ENCODE measurements at regions not wholly inside any gene's neighbourhood (a gene's known extent, or its start where the extent isn't known, plus 50 kb on each side); places are given as distances from the start of the nearest gene placed in this dataset.

DNA sequence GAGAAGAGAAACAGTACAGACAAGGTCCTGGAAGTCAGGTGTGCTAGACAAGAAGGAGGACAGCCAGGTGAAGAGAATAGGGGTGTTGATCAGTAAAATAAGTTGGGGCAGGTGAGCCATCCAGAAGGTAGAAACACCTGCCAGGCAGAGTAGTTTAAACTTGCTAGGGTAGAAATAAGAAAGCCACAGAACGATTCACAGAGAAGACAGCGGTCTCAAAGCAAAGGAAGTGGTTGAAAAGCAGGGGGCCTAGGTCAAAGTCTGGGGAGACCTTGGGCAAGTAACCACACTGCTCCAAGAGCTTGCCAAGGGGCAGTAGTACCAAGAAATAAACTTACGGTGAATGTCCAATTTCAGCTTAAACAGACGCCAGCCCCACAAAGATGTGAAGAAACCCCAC, 116.6 kb upstream of the PROX1 start:
- H3K79me2 ChIP-seq (replicated peaks; ENCODE audit: insufficient read depth, low read length) = no peaks in the 10 kb centered on the region
- no peaks in the 10 kb centered on the region for H3K36me3 ChIP-seq (ENCODE audit: insufficient read depth, low read length)
- no peak overlapping the region for H2AFZ ChIP-seq (ENCODE audit: low read depth, low read length)
- H3K27ac ChIP-seq (ENCODE audit: low read length) = no peak overlapping the region
- H3K9me3 ChIP-seq (ENCODE audit: low read length) = no peaks in the 10 kb centered on the region
- H3K9ac ChIP-seq (ENCODE audit: low read length) = no peak overlapping the region
- H4K20me1 ChIP-seq (ENCODE audit: insufficient read depth) = no peaks in the 10 kb centered on the region
- no peaks in the 10 kb centered on the region for H3K9me2 ChIP-seq (ENCODE audit: insufficient read depth, low read length)
- no peak for TF ChIP-seq MXI1 (conservative IDR thresholded peaks at IDR 0.05; ENCODE audit: poor library complexity, severe bottlenecking)
- no peak for TF ChIP-seq TAF1 (IDR thresholded peaks at IDR 0.05; ENCODE audit: low read depth)
- TF ChIP-seq EP300 (conservative IDR thresholded peaks at IDR 0.05; ENCODE audit: poor library complexity, severe bottlenecking) = no peak
- TF ChIP-seq POLR2AphosphoS5 (IDR thresholded peaks at IDR 0.05) = no peak
- TF ChIP-seq, protein P1, sequence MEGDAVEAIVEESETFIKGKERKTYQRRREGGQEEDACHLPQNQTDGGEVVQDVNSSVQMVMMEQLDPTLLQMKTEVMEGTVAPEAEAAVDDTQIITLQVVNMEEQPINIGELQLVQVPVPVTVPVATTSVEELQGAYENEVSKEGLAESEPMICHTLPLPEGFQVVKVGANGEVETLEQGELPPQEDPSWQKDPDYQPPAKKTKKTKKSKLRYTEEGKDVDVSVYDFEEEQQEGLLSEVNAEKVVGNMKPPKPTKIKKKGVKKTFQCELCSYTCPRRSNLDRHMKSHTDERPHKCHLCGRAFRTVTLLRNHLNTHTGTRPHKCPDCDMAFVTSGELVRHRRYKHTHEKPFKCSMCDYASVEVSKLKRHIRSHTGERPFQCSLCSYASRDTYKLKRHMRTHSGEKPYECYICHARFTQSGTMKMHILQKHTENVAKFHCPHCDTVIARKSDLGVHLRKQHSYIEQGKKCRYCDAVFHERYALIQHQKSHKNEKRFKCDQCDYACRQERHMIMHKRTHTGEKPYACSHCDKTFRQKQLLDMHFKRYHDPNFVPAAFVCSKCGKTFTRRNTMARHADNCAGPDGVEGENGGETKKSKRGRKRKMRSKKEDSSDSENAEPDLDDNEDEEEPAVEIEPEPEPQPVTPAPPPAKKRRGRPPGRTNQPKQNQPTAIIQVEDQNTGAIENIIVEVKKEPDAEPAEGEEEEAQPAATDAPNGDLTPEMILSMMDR (IDR thresholded peaks at IDR 0.05; ENCODE audit: poor library complexity, severe bottlenecking) = no peak
- TF ChIP-seq EZH2 (IDR thresholded peaks at IDR 0.05; ENCODE audit: borderline replicate concordance, insufficient read depth, low read length, poor library complexity, severe bottlenecking) = no peak
- TF ChIP-seq RAD21 (conservative IDR thresholded peaks at IDR 0.05) = no peak
- no peak for TF ChIP-seq SMC3 (conservative IDR thresholded peaks at IDR 0.05; ENCODE audit: poor library complexity)
- TF ChIP-seq, protein P2, sequence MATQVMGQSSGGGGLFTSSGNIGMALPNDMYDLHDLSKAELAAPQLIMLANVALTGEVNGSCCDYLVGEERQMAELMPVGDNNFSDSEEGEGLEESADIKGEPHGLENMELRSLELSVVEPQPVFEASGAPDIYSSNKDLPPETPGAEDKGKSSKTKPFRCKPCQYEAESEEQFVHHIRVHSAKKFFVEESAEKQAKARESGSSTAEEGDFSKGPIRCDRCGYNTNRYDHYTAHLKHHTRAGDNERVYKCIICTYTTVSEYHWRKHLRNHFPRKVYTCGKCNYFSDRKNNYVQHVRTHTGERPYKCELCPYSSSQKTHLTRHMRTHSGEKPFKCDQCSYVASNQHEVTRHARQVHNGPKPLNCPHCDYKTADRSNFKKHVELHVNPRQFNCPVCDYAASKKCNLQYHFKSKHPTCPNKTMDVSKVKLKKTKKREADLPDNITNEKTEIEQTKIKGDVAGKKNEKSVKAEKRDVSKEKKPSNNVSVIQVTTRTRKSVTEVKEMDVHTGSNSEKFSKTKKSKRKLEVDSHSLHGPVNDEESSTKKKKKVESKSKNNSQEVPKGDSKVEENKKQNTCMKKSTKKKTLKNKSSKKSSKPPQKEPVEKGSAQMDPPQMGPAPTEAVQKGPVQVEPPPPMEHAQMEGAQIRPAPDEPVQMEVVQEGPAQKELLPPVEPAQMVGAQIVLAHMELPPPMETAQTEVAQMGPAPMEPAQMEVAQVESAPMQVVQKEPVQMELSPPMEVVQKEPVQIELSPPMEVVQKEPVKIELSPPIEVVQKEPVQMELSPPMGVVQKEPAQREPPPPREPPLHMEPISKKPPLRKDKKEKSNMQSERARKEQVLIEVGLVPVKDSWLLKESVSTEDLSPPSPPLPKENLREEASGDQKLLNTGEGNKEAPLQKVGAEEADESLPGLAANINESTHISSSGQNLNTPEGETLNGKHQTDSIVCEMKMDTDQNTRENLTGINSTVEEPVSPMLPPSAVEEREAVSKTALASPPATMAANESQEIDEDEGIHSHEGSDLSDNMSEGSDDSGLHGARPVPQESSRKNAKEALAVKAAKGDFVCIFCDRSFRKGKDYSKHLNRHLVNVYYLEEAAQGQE (IDR thresholded peaks at IDR 0.05; ENCODE audit: borderline replicate concordance) = no peak
- no peaks in the 10 kb centered on the region for H3F3A ChIP-seq (ENCODE audit: insufficient read depth, low read length, poor library complexity, severe bottlenecking)
- H3K4me3 ChIP-seq (ENCODE audit: low read length) = no peak overlapping the region
- no peaks in the 10 kb centered on the region for H3K27me3 ChIP-seq (ENCODE audit: insufficient read depth, low read depth, low read length)
- H3K4me2 ChIP-seq (ENCODE audit: low read length) = no peak overlapping the region

DNA sequence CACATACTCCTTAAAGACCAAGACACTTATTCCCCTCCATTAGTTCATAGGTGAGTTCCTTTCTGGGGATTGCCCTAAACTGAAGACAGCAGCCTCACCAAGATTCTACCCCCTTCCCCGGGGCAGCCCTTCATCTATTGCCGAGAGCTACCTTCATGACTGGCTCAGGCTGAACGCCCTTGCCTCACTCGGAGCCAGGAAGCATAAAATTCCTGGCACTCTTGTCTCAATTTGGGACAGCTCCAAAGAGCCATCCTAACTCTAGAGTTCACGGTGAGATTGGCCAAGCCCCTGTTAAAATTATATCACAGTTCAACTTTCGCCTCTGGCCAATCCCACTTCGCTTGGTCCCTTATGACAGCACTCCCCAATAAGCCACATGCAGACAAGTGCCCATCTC, 113.0 kb upstream of the PROX1 start:
- Histone ChIP-seq H3K27me3 (ENCODE audit: insufficient read depth, low read depth, low read length) (no peaks in the 10 kb centered on the region), H3K27ac (ENCODE audit: low read length) (no peak overlapping the region), H3K36me3 (ENCODE audit: insufficient read depth, low read length) (no peaks in the 10 kb centered on the region), H3F3A (ENCODE audit: insufficient read depth, low read length, poor library complexity, severe bottlenecking) (no peaks in the 10 kb centered on the region), H3K79me2 (replicated peaks; ENCODE audit: insufficient read depth, low read length) (no peaks in the 10 kb centered on the region), H3K4me2 (ENCODE audit: low read length) (no peak overlapping the region), H3K4me3 (ENCODE audit: low read length) (no peak overlapping the region), H2AFZ (ENCODE audit: low read depth, low read length) (no peak overlapping the region), H4K20me1 (ENCODE audit: insufficient read depth) (no peaks in the 10 kb centered on the region), H3K9me2 (ENCODE audit: insufficient read depth, low read length) (no peaks in the 10 kb centered on the region), H3K9ac (ENCODE audit: low read length) (no peak overlapping the region), H3K9me3 (ENCODE audit: low read length) (no peaks in the 10 kb centered on the region)
- TF ChIP-seq EZH2 (IDR thresholded peaks at IDR 0.05; ENCODE audit: borderline replicate concordance, insufficient read depth, low read length, poor library complexity, severe bottlenecking) (no peak), SMC3 (conservative IDR thresholded peaks at IDR 0.05; ENCODE audit: poor library complexity) (no peak), EP300 (conservative IDR thresholded peaks at IDR 0.05; ENCODE audit: poor library complexity, severe bottlenecking) (no peak), POLR2AphosphoS5 (IDR thresholded peaks at IDR 0.05) (no peak), MXI1 (conservative IDR thresholded peaks at IDR 0.05; ENCODE audit: poor library complexity, severe bottlenecking) (no peak), TAF1 (IDR thresholded peaks at IDR 0.05; ENCODE audit: low read depth) (no peak), RAD21 (conservative IDR thresholded peaks at IDR 0.05) (no peak)
- TF ChIP-seq, protein P1 (IDR thresholded peaks at IDR 0.05; ENCODE audit: poor library complexity, severe bottlenecking) = no peak
- TF ChIP-seq, protein P2 (IDR thresholded peaks at IDR 0.05; ENCODE audit: borderline replicate concordance) = no peak
